Aorta (tissue), 5 donors: ENCODE measurements at regions not wholly inside any gene's neighbourhood (a gene's known extent, or its start where the extent isn't known, plus 50 kb on each side); places are given as distances from the start of the nearest gene placed in this dataset.

Source experiments
- ATAC-seq: fragments of 200-7000 bp; cut with Tn5 transposase; one replicate; pipeline ENCODE4 v1.9.1; 2022; ENCODE audit warnings: moderate library complexity; ENCODE audit not compliant: low FRiP score
- DNase-seq, 2 donors: peaks; one replicate each; pipeline ENCODE4 v3.0.0-alpha.2; 2020
- H3K27ac ChIP-seq, 2 donors: one replicate each; pipeline ENCODE4 v1.5.1; 2013; ENCODE audit warnings: low read length in 2 of 2, mild to moderate bottlenecking in 2 of 2, moderate library complexity in 2 of 2, control low read depth in 1 of 2, inconsistent platforms in 1 of 2, low read depth in 1 of 2
- H3K27me3 ChIP-seq, 2 donors: one replicate each; pipeline ENCODE4 v1.6.1; 2013; ENCODE audit warnings: control low read depth in 1 of 2, low read length in 1 of 2, mild to moderate bottlenecking in 1 of 2, moderate library complexity in 1 of 2; ENCODE audit not compliant: insufficient read depth in 2 of 2, control insufficient read depth in 1 of 2
- H3K36me3 ChIP-seq, 2 donors: one replicate each; pipeline ENCODE4 v1.6.1; 2013; ENCODE audit warnings: control low read depth in 1 of 2, low read length in 1 of 2, mild to moderate bottlenecking in 1 of 2; ENCODE audit not compliant: insufficient read depth in 2 of 2, control insufficient read depth in 1 of 2
- H3K4me1 ChIP-seq, 2 donors: one replicate each; pipeline ENCODE4 v1.6.1; 2013; ENCODE audit warnings: low read length in 2 of 2, control low read depth in 1 of 2, mild to moderate bottlenecking in 1 of 2, moderate library complexity in 1 of 2; ENCODE audit not compliant: insufficient read depth in 2 of 2, control insufficient read depth in 1 of 2
- H3K4me3 ChIP-seq, 2 donors: one replicate each; pipeline ENCODE4 v1.5.1; 2013; ENCODE audit warnings: low read length in 2 of 2, control low read depth in 1 of 2, mild to moderate bottlenecking in 1 of 2
- H3K9me3 ChIP-seq: one replicate; pipeline ENCODE4 v1.6.1; 2013; ENCODE audit warnings: mild to moderate bottlenecking, low read length; ENCODE audit not compliant: control insufficient read depth
- WGBS, 2 donors: extraction: QIAGEN DNeasy Blood & Tissue Kit; methylation state at CpG; one replicate each; pipeline ENCODE4 v1.1.7; 2013; 5-methylcytosine and 5-hydroxymethylcytosine counted together
- intact Hi-C, 2 donors: fragments of 100-400 bp; cut with DNase I; formaldehyde crosslinking; loops; one replicate each; pipeline versions ENCODE4 v1.14.2 to v1.15.0; 2022
- donor health status: healthy with polysubstance abuse.
- donor health status: Bipolar disorder and iron deficiency.
- donor health status: DM: no; HTN: no; CAD: no.
- donor health status: DM: no; HTN: no; CAD: no.
- donor health status: DM: yes; HTN: yes; CAD: no.

DNA sequence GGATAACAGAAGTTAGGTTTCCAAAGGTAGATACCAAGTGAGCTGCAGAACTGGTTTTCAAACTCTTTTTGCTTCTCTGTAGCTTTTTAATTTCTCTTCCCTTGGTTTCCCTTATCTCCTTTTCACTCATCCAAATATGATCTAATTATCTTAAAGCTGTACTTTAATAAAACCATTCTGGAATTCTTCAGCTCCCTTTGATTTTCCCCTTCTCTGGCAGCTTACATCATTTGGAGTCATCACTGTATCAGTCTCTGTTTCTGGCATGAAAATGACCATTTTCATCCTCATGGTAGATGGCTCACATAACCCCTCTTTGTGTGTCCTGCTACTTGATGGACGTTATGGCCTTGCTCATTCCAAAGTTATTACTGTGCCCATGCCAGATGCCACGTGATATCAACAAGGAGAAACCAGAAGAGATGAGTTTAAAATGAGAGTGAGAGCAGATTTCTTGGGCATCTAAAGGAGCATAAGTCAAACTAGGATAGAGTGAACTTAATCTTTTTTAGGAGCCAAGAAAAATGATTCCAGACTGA lies 620.2 kb downstream of the QKI start:
- H3K27ac ChIP-seq: no peak overlapping the region

GRCh38 chr6:164025180-164025579 lies 610.7 kb downstream of the QKI start:
- H3K27ac ChIP-seq: no peak overlapping the region
- intact Hi-C loops: no loop called here
- 76 to 79% methylated on average over 6 of the region's 6 CpGs for WGBS, 2 donors

More for the DNA sequence above, 620.2 kb downstream of the QKI start:
- Histone ChIP-seq H3K36me3 (no peaks in the 10 kb centered on the region), H3K9me3 (peaks cover 1% of the 10 kb centered on the region), H3K27me3 (no peaks in the 10 kb centered on the region), H3K4me1 (no peaks in the 10 kb centered on the region), H3K4me3 (no peak overlapping the region)
- no peak for ATAC-seq
- intact Hi-C loops: no loop called here
- no peak for DNase-seq
- WGBS, 2 donors: 18 to 23% methylated on average over 2 of the region's 2 CpGs

GRCh38 chr6:164023535-164023934 lies 609.0 kb downstream of the QKI start:
- DNase-seq (no peak), ATAC-seq (no peak)
- Histone ChIP-seq H3K27me3 (no peaks in the 10 kb centered on the region), H3K4me3 (no peak overlapping the region), H3K36me3 (no peaks in the 10 kb centered on the region), H3K9me3 (no peaks in the 10 kb centered on the region), H3K27ac (no peak overlapping the region), H3K4me1 (no peaks in the 10 kb centered on the region)
- intact Hi-C loops: no loop called here
- 54 to 61% methylated on average over 7 of the region's 7 CpGs for WGBS, 2 donors

More at GRCh38 chr6:164025180-164025579, 610.7 kb downstream of the QKI start:
- ATAC-seq (no peak), DNase-seq (no peak)
- Histone ChIP-seq H3K4me1 (no peaks in the 10 kb centered on the region), H3K4me3 (no peak overlapping the region), H3K36me3 (no peaks in the 10 kb centered on the region), H3K9me3 (no peaks in the 10 kb centered on the region), H3K27me3 (no peaks in the 10 kb centered on the region)

- Histone ChIP-seq H3K36me3 (no peaks in the 10 kb centered on the region), H3K27ac (no peak overlapping the region), H3K4me3 (no peak overlapping the region), H3K27me3 (no peaks in the 10 kb centered on the region), H3K9me3 (no peaks in the 10 kb centered on the region), H3K4me1 (no peaks in the 10 kb centered on the region)
- no peak for DNase-seq
- peak; percentile 49 for ATAC-seq
- intact Hi-C loops: no loop called here
- WGBS, 2 donors: 60% methylated on average over 13 of the region's 13 CpGs
Observed at GRCh38 chr6:164022632-164023031, 608.1 kb downstream of the QKI start.

DNA sequence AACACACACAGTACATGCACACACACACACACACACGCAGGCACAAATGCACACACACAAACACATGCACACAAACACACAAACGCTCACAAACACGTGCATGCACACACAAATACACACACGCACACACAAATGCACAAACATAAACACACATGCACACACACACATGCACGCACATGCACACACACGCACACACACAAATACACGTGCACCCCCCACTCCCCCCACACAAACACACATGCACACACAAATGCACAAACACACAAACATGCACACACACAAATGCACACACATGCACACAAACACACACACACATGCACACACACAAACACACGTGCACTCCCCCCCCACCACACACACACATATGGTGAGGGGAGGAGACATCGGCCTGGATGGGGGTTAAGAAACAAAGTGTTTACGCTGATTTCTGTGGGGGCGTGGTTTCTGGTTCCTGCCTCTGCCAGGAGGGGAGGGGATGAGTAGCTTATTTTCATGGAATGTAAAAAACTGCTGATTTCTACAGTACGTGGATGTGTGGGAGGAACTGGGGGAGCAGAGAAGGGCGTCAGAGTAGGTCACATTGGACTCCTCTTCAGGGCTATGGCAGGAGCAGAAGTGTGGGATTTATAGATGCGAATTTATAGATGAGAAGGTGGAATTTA lies 607.2 kb downstream of the QKI start:
- H3K9me3 ChIP-seq: no peaks in the 10 kb centered on the region
- H3K4me3 ChIP-seq: no peak overlapping the region
- DNase-seq (no peak), ATAC-seq (no peak)
- no peak overlapping the region for H3K27ac ChIP-seq
- H3K36me3 ChIP-seq: no peaks in the 10 kb centered on the region
- no peaks in the 10 kb centered on the region for H3K27me3 ChIP-seq
- H3K4me1 ChIP-seq: no peaks in the 10 kb centered on the region
- intact Hi-C loops: no loop called here
- WGBS, 2 donors: 73 to 75% methylated on average over 14 of the region's 14 CpGs

- no peak for DNase-seq
- 94 to 95% methylated on average over 21 of the region's 21 CpGs for WGBS, 2 donors
- intact Hi-C loops: no loop called here
- no peaks in the 10 kb centered on the region for H3K27me3 ChIP-seq
- H3K4me1 ChIP-seq: no peaks in the 10 kb centered on the region
- no peak overlapping the region for H3K4me3 ChIP-seq
- no peak for ATAC-seq
- H3K27ac ChIP-seq: no peak overlapping the region
- H3K36me3 ChIP-seq: no peaks in the 10 kb centered on the region
- no peaks in the 10 kb centered on the region for H3K9me3 ChIP-seq
Observed at GRCh38 chr6:164020142-164020541, 605.6 kb downstream of the QKI start.

DNA sequence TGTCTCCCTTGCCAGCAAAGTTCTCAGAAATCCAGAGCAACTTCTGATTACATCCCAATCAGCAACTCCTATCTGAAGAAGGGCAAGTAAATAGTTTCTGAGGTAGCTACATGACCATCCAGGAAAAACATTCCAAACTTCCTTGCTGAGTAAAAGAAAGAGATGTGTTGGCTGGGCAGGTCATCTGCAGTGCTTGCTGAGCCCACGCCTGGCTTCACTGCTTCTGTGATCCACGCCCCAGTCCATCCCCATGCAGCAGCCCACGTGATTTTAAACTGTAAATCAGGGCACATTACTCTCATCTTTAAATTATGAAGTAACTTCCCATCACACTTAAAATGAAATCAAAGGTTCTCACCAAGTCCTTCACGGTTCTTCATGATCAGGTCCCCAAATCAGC lies 603.6 kb downstream of the QKI start:
- WGBS, 2 donors: 71 to 76% methylated on average over 4 of the region's 4 CpGs
- intact Hi-C loops: no loop called here
- no peaks in the 10 kb centered on the region for H3K9me3 ChIP-seq
- no peak overlapping the region for H3K27ac ChIP-seq
- no peaks in the 10 kb centered on the region for H3K27me3 ChIP-seq
- H3K36me3 ChIP-seq: no peaks in the 10 kb centered on the region
- DNase-seq: no peak
- H3K4me3 ChIP-seq: no peak overlapping the region
- no peaks in the 10 kb centered on the region for H3K4me1 ChIP-seq
- ATAC-seq: no peak

DNA sequence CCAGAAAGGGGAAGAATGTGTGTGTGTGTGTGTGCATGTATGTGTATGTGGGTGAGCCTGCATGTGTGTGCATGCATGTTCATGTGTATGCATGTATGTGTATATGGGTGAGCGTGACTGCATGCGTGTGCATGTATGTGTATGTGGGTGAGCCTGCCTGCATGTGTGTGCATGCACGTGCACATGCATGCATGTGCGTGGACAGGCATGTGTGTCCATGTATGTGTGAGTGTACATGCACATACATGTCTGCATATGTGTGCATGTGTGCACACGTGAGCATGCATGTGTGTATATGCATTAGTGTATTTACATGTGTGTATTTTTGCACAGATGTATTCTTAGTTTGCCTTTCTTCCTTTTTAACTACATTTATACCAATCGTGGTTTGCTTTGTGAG lies 601.5 kb downstream of the QKI start:
- Histone ChIP-seq H3K27ac (no peak overlapping the region), H3K9me3 (no peaks in the 10 kb centered on the region), H3K36me3 (no peaks in the 10 kb centered on the region), H3K27me3 (no peaks in the 10 kb centered on the region), H3K4me1 (no peaks in the 10 kb centered on the region), H3K4me3 (no peak overlapping the region)
- no peak for DNase-seq
- 92 to 95% methylated on average over 6 of the region's 6 CpGs for WGBS, 2 donors
- intact Hi-C loops: no loop called here
- no peak for ATAC-seq

- no peak for DNase-seq
- Histone ChIP-seq H3K27me3 (no peaks in the 10 kb centered on the region), H3K4me3 (no peak overlapping the region), H3K9me3 (no peaks in the 10 kb centered on the region), H3K27ac (no peak overlapping the region), H3K4me1 (no peaks in the 10 kb centered on the region), H3K36me3 (no peaks in the 10 kb centered on the region)
- WGBS, 2 donors: 86 to 87% methylated on average over 4 of the region's 4 CpGs
- intact Hi-C loops: no loop called here
- ATAC-seq: no peak
Observed at GRCh38 chr6:164015088-164015484, 600.6 kb downstream of the QKI start.
